NCI-H1930 (cell line): ENCODE measurements at regions not wholly inside any gene's neighbourhood (a gene's known extent, or its start where the extent isn't known, plus 50 kb on each side); places are given as distances from the start of the nearest gene placed in this dataset.
A peak's percentile ranks its signal among the peaks of the same experiment; 100 is the strongest.
"Not testable (repeated sequence)": the region's sequence is repeated elsewhere in the genome, so short reads cannot be mapped to it uniquely, and the experiment has no call there.

Experiments
- DNase-seq, 2 experiments: peaks; one replicate each; lab custom pipeline; 2025; lab: John Stamatoyannopoulos, UW

GRCh38 chr6:84353459-84354423 lies 126.3 kb upstream of the CEP162 start:
- DNase-seq, result no peak

- DNase-seq, result peak in 1 of 2 experiments; percentile 18
Measured at GRCh38 chr6:84350397-84350796, 123.0 kb upstream of the CEP162 start.

GRCh38 chr6:84349542-84349941 lies 122.1 kb upstream of the CEP162 start:
- no peak for DNase-seq

- no peak for DNase-seq
Measured at GRCh38 chr6:84348801-84349200, 121.4 kb upstream of the CEP162 start.

- no peak for DNase-seq
Measured at GRCh38 chr6:84346372-84346771, 118.9 kb upstream of the CEP162 start.

GRCh38 chr6:84344005-84344404 lies 116.6 kb upstream of the CEP162 start:
- no peak for DNase-seq

- DNase-seq, result no peak
Measured at GRCh38 chr6:84340422-84340821, 113.0 kb upstream of the CEP162 start.

GRCh38 chr6:84333842-84334241 lies 106.4 kb upstream of the CEP162 start:
- DNase-seq, result no peak

- no peak for DNase-seq
Measured at GRCh38 chr6:84332139-84333034, 104.9 kb upstream of the CEP162 start.

- DNase-seq, result no peak
Measured at GRCh38 chr6:84330325-84330724, 102.9 kb upstream of the CEP162 start.

GRCh38 chr6:84329516-84329915 lies 102.1 kb upstream of the CEP162 start:
- no peak for DNase-seq

- no peak for DNase-seq
Measured at GRCh38 chr6:84329077-84329476, 101.6 kb upstream of the CEP162 start.

- no peak for DNase-seq
Measured at GRCh38 chr6:84317463-84317862, 90.0 kb upstream of the CEP162 start.

GRCh38 chr6:84314377-84314898 lies 87.0 kb upstream of the CEP162 start:
- no peak for DNase-seq

GRCh38 chr6:84309336-84309735 lies 81.9 kb upstream of the CEP162 start:
- no peak for DNase-seq

GRCh38 chr6:84304881-84305280 lies 77.4 kb upstream of the CEP162 start:
- DNase-seq, result no peak

- DNase-seq, result not testable (repeated sequence)
Measured at GRCh38 chr6:84291033-84291432, 63.6 kb upstream of the CEP162 start.

GRCh38 chr6:84284428-84285049 lies 57.1 kb upstream of the CEP162 start:
- DNase-seq, result no peak

GRCh38 chr6:84282550-84282949 lies 55.1 kb upstream of the CEP162 start:
- DNase-seq, result no peak

- DNase-seq, result no peak
Measured at GRCh38 chr6:84280639-84281038, 53.2 kb upstream of the CEP162 start.

GRCh38 chr6:84280030-84280429 lies 52.6 kb upstream of the CEP162 start:
- no peak for DNase-seq
